HCT116 (cell line): ENCODE measurements at regions not wholly inside any gene's neighbourhood (a gene's known extent, or its start where the extent isn't known, plus 50 kb on each side); places are given as distances from the start of the nearest gene placed in this dataset.

ENCODE experiments used
- ATAC-seq: fragments of 200-7000 bp; cut with Tn5 transposase; 2 replicates; pipeline ENCODE4 v1.9.1; 2020; ENCODE audit warnings: mild to moderate bottlenecking, moderate library complexity
- BruUV-seq: library from RNA; stranded (reverse); fragments of 400-500 nt; replicated peaks from 2 replicates; lab custom pipeline; 2021; lab: Mats Ljungman, UMichigan
- CTCF ChIA-PET: fragments of 300-600 bp; sonication (Branson Sonifier 250); formaldehyde crosslinking; loops from one replicate; lab custom pipeline; 2021; ENCODE audit warnings: antibody characterized with exemption; lab: Charles Lee
- POLR2A ChIA-PET: fragments of 300-600, 350-600 bp; sonication (Branson Sonifier 250); formaldehyde crosslinking; loops from one replicate; lab custom pipeline; 2021; ENCODE audit warnings: antibody characterized with exemption; lab: Charles Lee
- RAD21 ChIA-PET, 2 experiments: fragments of 300-600 bp; sonication (Branson Sonifier 250); formaldehyde crosslinking; loops; one replicate each; lab custom pipeline; 2023; ENCODE audit warnings: low total read pairs in 2 of 2; ENCODE audit not compliant: uncharacterized antibody in 2 of 2, unreplicated experiment in 2 of 2, low non-redundant PET in 1 of 2; lab: Charles Lee
- DNase-seq: peaks from one replicate; pipeline ENCODE4 v3.0.0-alpha.2; 2010; ENCODE audit warnings: low read depth, low spot score
- H2AFZ ChIP-seq: fragments of 200-600 bp; shearing (Covaris generic), sonication (generic); 2 replicates; pipeline ENCODE4 v1.6.1; 2017; ENCODE audit warnings: low read depth, mixed run types, mixed read lengths, antibody characterized with exemption, low read length; ENCODE audit not compliant: poor library complexity, severe bottlenecking
- H3K27ac ChIP-seq: 2 replicates; pipeline ENCODE4 v1.5.1; 2012; ENCODE audit warnings: low read depth, low read length
- H3K27me3 ChIP-seq: fragments of 200-600 bp; sonication (generic); 2 replicates; pipeline ENCODE4 v1.6.1; 2016; ENCODE audit warnings: mixed run types, low read length, mixed read lengths; ENCODE audit not compliant: insufficient read depth
- H3K36me3 ChIP-seq, 2 experiments: fragments of 200-500 bp in 1 of 2; fragments of 200-600 bp in 1 of 2; sonication (Bioruptor generic) in 1 of 2; sonication (generic) in 1 of 2; 2 replicates each; pipeline versions ENCODE4 v1.5.1 to v1.6.1; 2014 to 2016; ENCODE audit warnings: low read length in 2 of 2, inconsistent platforms in 1 of 2, mixed read lengths in 1 of 2, mixed run types in 1 of 2; ENCODE audit not compliant: insufficient read depth in 2 of 2, control insufficient read depth in 1 of 2
- H3K4me1 ChIP-seq, 2 experiments: fragments of 200-600 bp in 1 of 2; sonication (generic) in 1 of 2; 2 replicates each; pipeline versions ENCODE4 v1.5.1 to v1.6.1; 2012 to 2017; ENCODE audit warnings: low read length in 2 of 2, inconsistent platforms in 1 of 2, mild to moderate bottlenecking in 1 of 2, mixed read lengths in 1 of 2, mixed run types in 1 of 2, moderate library complexity in 1 of 2; ENCODE audit not compliant: insufficient read depth in 2 of 2, control insufficient read depth in 1 of 2
- H3K4me2 ChIP-seq: fragments of 200-600 bp; sonication (generic); 2 replicates; pipeline ENCODE4 v1.6.1; 2017; ENCODE audit warnings: mixed run types, low read length, mixed read lengths
- H3K4me3 ChIP-seq, 2 experiments: fragments of 200-600 bp in 1 of 2; sonication (generic) in 1 of 2; replicated peaks in 1 of 2; 2 replicates each; pipeline ENCODE4 v1.5.1; 2011 to 2016; ENCODE audit warnings: low read length in 2 of 2, control low read depth in 1 of 2, low read depth in 1 of 2, mild to moderate bottlenecking in 1 of 2, mixed read lengths in 1 of 2, mixed run types in 1 of 2
- H3K79me2 ChIP-seq: fragments of 200-600 bp; sonication (generic); 2 replicates; pipeline ENCODE4 v1.6.1; 2017; ENCODE audit warnings: mild to moderate bottlenecking, mixed run types, low read length, moderate library complexity, mixed read lengths; ENCODE audit not compliant: insufficient read depth
- H3K9ac ChIP-seq: fragments of 200-600 bp; sonication (generic); 2 replicates; pipeline ENCODE4 v1.6.1; 2016; ENCODE audit warnings: low read length, mixed read lengths
- H3K9me2 ChIP-seq: fragments of 200-600 bp; sonication (generic), shearing (Covaris generic); 2 replicates; pipeline ENCODE4 v1.6.1; 2017; ENCODE audit warnings: mixed run types, mild to moderate bottlenecking, moderate library complexity; ENCODE audit not compliant: insufficient read depth
- H3K9me3 ChIP-seq, 2 experiments: fragments of 200-500 bp in 1 of 2; fragments of 200-600 bp in 1 of 2; sonication (Bioruptor generic) in 1 of 2; sonication (generic) in 1 of 2; 2 replicates each; pipeline ENCODE4 v1.6.1; 2014 to 2017; ENCODE audit warnings: low read length in 2 of 2, mixed read lengths in 2 of 2, inconsistent platforms in 1 of 2, low read depth in 1 of 2, mild to moderate bottlenecking in 1 of 2, mixed run types in 1 of 2, moderate library complexity in 1 of 2; ENCODE audit not compliant: control insufficient read depth in 1 of 2, insufficient read depth in 1 of 2
- H4K20me1 ChIP-seq: fragments of 200-600 bp; sonication (generic), shearing (Covaris generic); 2 replicates; pipeline ENCODE4 v1.6.1; 2017; ENCODE audit warnings: mixed run types, mild to moderate bottlenecking, moderate library complexity; ENCODE audit not compliant: insufficient read depth
- CBX3 ChIP-seq: IDR thresholded peaks from 2 replicates; pipeline ENCODE4 v1.6.1; 2012; ENCODE audit warnings: low read depth
- CEBPB ChIP-seq: IDR thresholded peaks from 2 replicates; pipeline ENCODE4 v1.6.1; 2012; ENCODE audit warnings: low read depth
- EGR1 ChIP-seq: IDR thresholded peaks from 2 replicates; pipeline ENCODE4 v1.6.1; 2012; ENCODE audit warnings: low read depth
- EZH2 ChIP-seq: fragments of 200-600 bp; sonication (generic); IDR thresholded peaks from 2 replicates; pipeline ENCODE4 v1.6.1; 2017; ENCODE audit warnings: antibody characterized with exemption, mixed run types
- JUND ChIP-seq: IDR thresholded peaks from 2 replicates; pipeline ENCODE4 v1.6.1; 2012
- MAX ChIP-seq: IDR thresholded peaks from 2 replicates; pipeline ENCODE4 v1.6.1; 2012
- SP1 ChIP-seq: IDR thresholded peaks from 2 replicates; pipeline ENCODE4 v1.6.1; 2012; ENCODE audit warnings: low read depth
- SRF ChIP-seq: IDR thresholded peaks from 2 replicates; pipeline ENCODE4 v1.6.1; 2012; ENCODE audit warnings: low read depth
- TCF7L2 ChIP-seq: IDR thresholded peaks from 2 replicates; pipeline ENCODE4 v1.7.0; 2011; ENCODE audit warnings: borderline replicate concordance, inconsistent platforms; ENCODE audit not compliant: insufficient read depth, insufficient read length; ENCODE audit errors: extremely low read depth
- intact Hi-C: fragments of 100-400 bp; cut with micrococcal nuclease; formaldehyde crosslinking; loops from 2 replicates; pipeline ENCODE4 v1.10.0; 2022
- TF ChIP-seq, protein P1 (sequence below): IDR thresholded peaks from 2 replicates; pipeline ENCODE4 v1.6.1; 2012; ENCODE audit warnings: low read depth
- TF ChIP-seq, protein P2 (sequence below): IDR thresholded peaks from 2 replicates; pipeline ENCODE4 v1.6.1; 2012
- TF ChIP-seq, protein P3 (sequence below), 3 experiments: fragments of 200-600 bp in 1 of 3; sonication (generic) in 1 of 3; IDR thresholded peaks in 2 of 3; conservative IDR thresholded peaks in 1 of 3; 2 replicates each; pipeline ENCODE4 v1.5.1; 2012 to 2017; ENCODE audit warnings: low read depth in 2 of 3, low read length in 2 of 3, antibody characterized with exemption in 1 of 3, borderline replicate concordance in 1 of 3, control low read depth in 1 of 3, mild to moderate bottlenecking in 1 of 3, mixed read lengths in 1 of 3, mixed run types in 1 of 3, moderate library complexity in 1 of 3; ENCODE audit not compliant: insufficient read depth in 1 of 3

GRCh38 chr4:127219232-127219631 is 413.5 kb upstream of the INTU start:
- RAD21 ChIA-PET = no interaction called here
- Histone ChIP-seq H3K9me3 (no peaks in the 10 kb centered on the region), H3K9ac (no peak overlapping the region), H4K20me1 (no peaks in the 10 kb centered on the region), H3K4me3 (no peak overlapping the region), H3K36me3 (no peaks in the 10 kb centered on the region), H2AFZ (no peak overlapping the region), H3K4me2 (no peak overlapping the region), H3K27ac (no peak overlapping the region), H3K9me2 (no peaks in the 10 kb centered on the region), H3K79me2 (no peaks in the 10 kb centered on the region), H3K27me3 (no peaks in the 10 kb centered on the region), H3K4me1 (no peaks in the 10 kb centered on the region)
- ATAC-seq (no peak), DNase-seq (no peak)
- intact Hi-C loops = no loop called here
- CTCF ChIA-PET = no interaction called here
- no TSS peak for BruUV-seq
- TF ChIP-seq JUND (no peak), CBX3 (no peak), MAX (no peak), SRF (no peak), EGR1 (no peak), SP1 (no peak), CEBPB (no peak), TCF7L2 (no peak), EZH2 (no peak)
- TF ChIP-seq, protein P1, sequence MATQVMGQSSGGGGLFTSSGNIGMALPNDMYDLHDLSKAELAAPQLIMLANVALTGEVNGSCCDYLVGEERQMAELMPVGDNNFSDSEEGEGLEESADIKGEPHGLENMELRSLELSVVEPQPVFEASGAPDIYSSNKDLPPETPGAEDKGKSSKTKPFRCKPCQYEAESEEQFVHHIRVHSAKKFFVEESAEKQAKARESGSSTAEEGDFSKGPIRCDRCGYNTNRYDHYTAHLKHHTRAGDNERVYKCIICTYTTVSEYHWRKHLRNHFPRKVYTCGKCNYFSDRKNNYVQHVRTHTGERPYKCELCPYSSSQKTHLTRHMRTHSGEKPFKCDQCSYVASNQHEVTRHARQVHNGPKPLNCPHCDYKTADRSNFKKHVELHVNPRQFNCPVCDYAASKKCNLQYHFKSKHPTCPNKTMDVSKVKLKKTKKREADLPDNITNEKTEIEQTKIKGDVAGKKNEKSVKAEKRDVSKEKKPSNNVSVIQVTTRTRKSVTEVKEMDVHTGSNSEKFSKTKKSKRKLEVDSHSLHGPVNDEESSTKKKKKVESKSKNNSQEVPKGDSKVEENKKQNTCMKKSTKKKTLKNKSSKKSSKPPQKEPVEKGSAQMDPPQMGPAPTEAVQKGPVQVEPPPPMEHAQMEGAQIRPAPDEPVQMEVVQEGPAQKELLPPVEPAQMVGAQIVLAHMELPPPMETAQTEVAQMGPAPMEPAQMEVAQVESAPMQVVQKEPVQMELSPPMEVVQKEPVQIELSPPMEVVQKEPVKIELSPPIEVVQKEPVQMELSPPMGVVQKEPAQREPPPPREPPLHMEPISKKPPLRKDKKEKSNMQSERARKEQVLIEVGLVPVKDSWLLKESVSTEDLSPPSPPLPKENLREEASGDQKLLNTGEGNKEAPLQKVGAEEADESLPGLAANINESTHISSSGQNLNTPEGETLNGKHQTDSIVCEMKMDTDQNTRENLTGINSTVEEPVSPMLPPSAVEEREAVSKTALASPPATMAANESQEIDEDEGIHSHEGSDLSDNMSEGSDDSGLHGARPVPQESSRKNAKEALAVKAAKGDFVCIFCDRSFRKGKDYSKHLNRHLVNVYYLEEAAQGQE = no peak
- TF ChIP-seq, protein P2, sequence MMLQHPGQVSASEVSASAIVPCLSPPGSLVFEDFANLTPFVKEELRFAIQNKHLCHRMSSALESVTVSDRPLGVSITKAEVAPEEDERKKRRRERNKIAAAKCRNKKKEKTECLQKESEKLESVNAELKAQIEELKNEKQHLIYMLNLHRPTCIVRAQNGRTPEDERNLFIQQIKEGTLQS = no peak
- TF ChIP-seq, protein P3, sequence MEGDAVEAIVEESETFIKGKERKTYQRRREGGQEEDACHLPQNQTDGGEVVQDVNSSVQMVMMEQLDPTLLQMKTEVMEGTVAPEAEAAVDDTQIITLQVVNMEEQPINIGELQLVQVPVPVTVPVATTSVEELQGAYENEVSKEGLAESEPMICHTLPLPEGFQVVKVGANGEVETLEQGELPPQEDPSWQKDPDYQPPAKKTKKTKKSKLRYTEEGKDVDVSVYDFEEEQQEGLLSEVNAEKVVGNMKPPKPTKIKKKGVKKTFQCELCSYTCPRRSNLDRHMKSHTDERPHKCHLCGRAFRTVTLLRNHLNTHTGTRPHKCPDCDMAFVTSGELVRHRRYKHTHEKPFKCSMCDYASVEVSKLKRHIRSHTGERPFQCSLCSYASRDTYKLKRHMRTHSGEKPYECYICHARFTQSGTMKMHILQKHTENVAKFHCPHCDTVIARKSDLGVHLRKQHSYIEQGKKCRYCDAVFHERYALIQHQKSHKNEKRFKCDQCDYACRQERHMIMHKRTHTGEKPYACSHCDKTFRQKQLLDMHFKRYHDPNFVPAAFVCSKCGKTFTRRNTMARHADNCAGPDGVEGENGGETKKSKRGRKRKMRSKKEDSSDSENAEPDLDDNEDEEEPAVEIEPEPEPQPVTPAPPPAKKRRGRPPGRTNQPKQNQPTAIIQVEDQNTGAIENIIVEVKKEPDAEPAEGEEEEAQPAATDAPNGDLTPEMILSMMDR (IDR thresholded peaks at IDR 0.05 in 2 of 3, conservative IDR thresholded peaks at IDR 0.05 in 1 of 3; ENCODE audit: borderline replicate concordance in 1 of 3, insufficient read depth in 1 of 3, low read depth in 2 of 3, low read length in 2 of 3) = no peak
- POLR2A ChIA-PET = no interaction called here
